ENCODE measurements at regions not wholly inside any gene's neighbourhood (a gene's known extent, or its start where the extent isn't known, plus 50 kb on each side); places are given as distances from the start of the nearest gene placed in this dataset.

DNA sequence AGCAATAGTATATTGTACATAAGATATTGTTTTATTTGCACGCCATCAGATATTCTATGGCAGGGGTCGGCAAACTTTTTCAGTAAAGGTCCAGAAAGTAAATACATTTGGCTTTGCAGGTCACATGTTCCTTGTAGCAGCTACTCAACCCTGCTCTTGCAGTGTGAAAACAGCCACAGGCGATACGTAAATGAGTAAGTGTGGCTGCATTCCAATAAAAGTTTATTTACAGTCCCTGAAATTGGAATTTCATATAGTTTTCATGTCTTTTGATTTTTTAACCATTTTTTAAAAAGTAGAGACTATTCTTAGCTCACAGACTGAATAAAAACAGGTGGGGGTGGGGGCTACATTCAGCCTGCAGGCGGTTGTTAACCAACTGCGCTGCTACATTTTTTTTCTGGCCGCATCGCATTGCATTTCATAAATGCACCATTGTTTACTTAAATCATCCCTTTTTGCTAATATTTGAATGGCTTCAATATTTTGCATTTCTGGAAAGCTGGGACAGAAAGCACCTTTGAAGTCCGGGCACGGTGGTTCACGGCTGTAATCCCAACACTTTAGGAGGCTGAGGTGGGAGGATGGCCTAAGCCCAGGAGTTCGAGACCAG lies 50.5 kb upstream of the HAPSTR1 start:
- Histone ChIP-seq H3K4me2 (no peak overlapping the region), H3K79me2 (ENCODE audit: insufficient read depth) (no peaks in the 10 kb centered on the region), H3K4me3 (ENCODE audit: low read depth in 2 of 2, low read length in 1 of 2) (no peak overlapping the region), H3K9ac (no peak overlapping the region), H4K20me1 (ENCODE audit: insufficient read depth) (no peaks in the 10 kb centered on the region), H3K9me2 (no peaks in the 10 kb centered on the region), H2AFZ (ENCODE audit: low read depth) (no peak overlapping the region), H3K4me1 (ENCODE audit: control insufficient read depth in 1 of 2, insufficient read depth in 2 of 2, low read depth in 1 of 2, low read length in 1 of 2) (no peaks in the 10 kb centered on the region), H3F3A (replicated peaks; ENCODE audit: insufficient read depth) (peaks cover 4% of the 10 kb centered on the region), H3K27ac (ENCODE audit: low read depth in 2 of 2, low read length in 1 of 2) (no peak overlapping the region), H3K27me3 (ENCODE audit: insufficient read depth) (no peaks in the 10 kb centered on the region), H3K36me3 (replicated peaks in 1 of 2; ENCODE audit: control insufficient read depth in 1 of 2, insufficient read depth in 2 of 2, low read length in 1 of 2) (no peaks in the 10 kb centered on the region), H3K9me3 (no peaks in the 10 kb centered on the region)
- no peak for DNase-seq
- POLR2A ChIA-PET: no interaction called here
- TF ChIP-seq FOSL2 (IDR thresholded peaks at IDR 0.05; ENCODE audit: borderline replicate concordance, low read depth): no peak
- no peak for TF ChIP-seq EP300 (IDR thresholded peaks at IDR 0.05; ENCODE audit: borderline replicate concordance in 1 of 2, low read depth in 1 of 2, low read length in 1 of 2)
- TF ChIP-seq REST (IDR thresholded peaks at IDR 0.05; ENCODE audit: low read depth, low read length): no peak
- TF ChIP-seq RFX5 (IDR thresholded peaks at IDR 0.05; ENCODE audit: low read length): no peak
- TF ChIP-seq GABPA (IDR thresholded peaks at IDR 0.05; ENCODE audit: low read depth): no peak
- TF ChIP-seq, protein P1, sequence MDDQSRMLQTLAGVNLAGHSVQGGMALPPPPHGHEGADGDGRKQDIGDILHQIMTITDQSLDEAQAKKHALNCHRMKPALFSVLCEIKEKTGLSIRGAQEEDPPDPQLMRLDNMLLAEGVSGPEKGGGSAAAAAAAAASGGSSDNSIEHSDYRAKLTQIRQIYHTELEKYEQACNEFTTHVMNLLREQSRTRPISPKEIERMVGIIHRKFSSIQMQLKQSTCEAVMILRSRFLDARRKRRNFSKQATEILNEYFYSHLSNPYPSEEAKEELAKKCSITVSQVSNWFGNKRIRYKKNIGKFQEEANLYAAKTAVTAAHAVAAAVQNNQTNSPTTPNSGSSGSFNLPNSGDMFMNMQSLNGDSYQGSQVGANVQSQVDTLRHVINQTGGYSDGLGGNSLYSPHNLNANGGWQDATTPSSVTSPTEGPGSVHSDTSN (IDR thresholded peaks at IDR 0.05): no peak
- no peak for TF ChIP-seq RCOR1 (IDR thresholded peaks at IDR 0.05; ENCODE audit: low read length)
- TF ChIP-seq TAF1 (IDR thresholded peaks at IDR 0.05; ENCODE audit: borderline replicate concordance, low read depth, low read length): no peak
- no peak for TF ChIP-seq ELF1 (IDR thresholded peaks at IDR 0.05)
- WGBS (ENCODE audit: low lambda C conversion rate): 87% methylated on average over 12 of the region's 12 CpGs
- CTCF ChIA-PET: no interaction called here
